NAMALWA (cell line): ENCODE measurements at regions not wholly inside any gene's neighbourhood (a gene's known extent, or its start where the extent isn't known, plus 50 kb on each side); places are given as distances from the start of the nearest gene placed in this dataset.
"Not testable (repeated sequence)": the region's sequence is repeated elsewhere in the genome, so short reads cannot be mapped to it uniquely, and the experiment has no call there.

Source experiments
- DNase-seq: peaks from one replicate; pipeline ENCODE4 v3.0.0-alpha.2; 2015; ENCODE audit warnings: low spot score

GRCh38 chr7:27418541-27418940 lies 175.9 kb downstream of the EVX1 start:
- no peak for DNase-seq

DNA sequence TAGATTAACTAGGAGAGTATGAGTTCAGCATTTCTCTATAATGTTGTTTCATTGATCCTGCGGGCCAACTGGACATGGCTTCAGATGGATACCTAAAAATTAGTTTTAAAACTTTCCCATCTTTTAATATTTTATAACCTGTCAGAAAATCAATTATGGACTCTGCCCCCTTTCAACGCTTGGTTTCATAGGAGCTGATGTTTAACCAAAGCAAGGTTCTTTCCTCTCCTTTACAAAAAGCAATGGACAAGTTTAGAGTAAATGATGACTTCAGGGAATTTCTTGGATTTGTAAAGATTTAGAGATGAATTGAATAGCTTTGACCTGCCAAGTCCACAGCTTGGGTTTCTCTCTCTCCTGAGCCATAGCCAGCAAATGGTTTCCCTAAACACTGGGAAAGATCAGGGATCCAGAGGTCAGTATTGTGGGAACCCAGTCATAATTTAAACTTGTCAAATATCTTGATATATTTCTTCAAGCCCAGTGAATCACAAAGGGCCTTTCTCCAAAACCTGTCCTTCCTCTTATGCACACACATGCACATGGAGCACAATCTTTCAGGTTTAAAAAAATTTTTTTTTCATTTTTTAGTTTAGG lies 177.1 kb downstream of the EVX1 start:
- DNase-seq, result no peak

- DNase-seq, result no peak
Measured at GRCh38 chr7:27420702-27421101, 178.1 kb downstream of the EVX1 start.

- DNase-seq, result no peak
Measured at GRCh38 chr7:27423290-27423689, 180.7 kb downstream of the EVX1 start.

DNA sequence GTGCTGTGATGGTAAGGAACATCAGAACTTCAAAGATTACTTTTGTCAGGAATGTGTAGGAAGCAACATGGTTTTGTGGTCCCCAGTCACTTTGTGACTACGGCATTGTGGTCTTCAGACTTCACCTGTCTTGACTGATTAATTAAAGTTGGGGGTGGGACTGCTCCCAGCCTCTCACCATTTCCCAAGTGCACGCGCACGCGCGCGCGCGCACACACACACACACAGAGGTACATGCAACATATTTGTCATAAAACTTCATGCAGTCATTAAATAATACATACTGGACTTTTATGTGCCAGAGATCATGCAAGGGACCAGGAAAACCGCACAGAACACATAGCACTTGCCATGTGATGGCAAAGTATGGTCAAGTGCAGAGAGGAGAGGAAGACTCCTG lies 181.2 kb downstream of the EVX1 start:
- no peak for DNase-seq

DNA sequence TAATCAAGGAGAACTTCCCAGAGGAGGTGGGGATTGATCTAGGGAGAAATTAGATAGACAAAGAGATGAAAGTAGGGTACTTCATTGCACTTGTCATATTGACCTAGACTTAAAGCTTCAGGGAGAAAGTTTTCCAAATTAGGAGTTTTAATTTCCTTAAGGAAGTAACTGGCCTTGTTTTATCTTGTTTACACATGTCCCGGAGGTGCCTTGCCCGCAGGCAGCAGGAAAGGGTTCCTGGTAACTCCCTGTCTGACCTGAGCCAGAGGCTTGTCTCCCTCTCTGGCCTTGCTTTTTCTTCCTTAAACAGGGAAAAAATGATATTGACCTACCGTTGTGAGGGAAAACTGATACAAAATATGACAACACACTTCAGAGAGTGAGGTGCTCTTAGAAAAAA lies 181.6 kb downstream of the EVX1 start:
- no peak for DNase-seq

- peak; percentile 28 for DNase-seq
Measured at GRCh38 chr7:27424749-27425148, 182.1 kb downstream of the EVX1 start.

DNA sequence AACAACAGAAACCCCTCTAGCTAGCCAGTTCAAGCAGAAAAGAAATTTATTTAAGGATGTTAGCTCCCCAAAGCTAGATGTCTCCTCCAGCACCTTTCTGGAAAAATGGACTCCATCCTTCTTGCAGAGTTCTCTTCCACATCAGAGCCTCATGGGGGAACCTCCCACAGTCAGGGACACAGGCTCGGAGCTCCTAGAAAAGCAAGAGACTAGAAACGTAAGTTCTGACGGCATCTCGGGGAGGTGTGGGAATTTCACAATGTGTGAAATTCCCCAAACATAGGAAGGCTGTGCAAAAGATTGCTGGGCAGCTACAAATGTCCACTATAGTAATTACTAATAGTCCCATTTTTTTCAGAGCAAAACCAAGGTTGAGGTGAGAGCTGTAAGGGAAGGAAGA lies 184.8 kb downstream of the EVX1 start:
- DNase-seq, result no peak

GRCh38 chr7:27430105-27430504 lies 187.5 kb downstream of the EVX1 start:
- peak; percentile 36 for DNase-seq

DNA sequence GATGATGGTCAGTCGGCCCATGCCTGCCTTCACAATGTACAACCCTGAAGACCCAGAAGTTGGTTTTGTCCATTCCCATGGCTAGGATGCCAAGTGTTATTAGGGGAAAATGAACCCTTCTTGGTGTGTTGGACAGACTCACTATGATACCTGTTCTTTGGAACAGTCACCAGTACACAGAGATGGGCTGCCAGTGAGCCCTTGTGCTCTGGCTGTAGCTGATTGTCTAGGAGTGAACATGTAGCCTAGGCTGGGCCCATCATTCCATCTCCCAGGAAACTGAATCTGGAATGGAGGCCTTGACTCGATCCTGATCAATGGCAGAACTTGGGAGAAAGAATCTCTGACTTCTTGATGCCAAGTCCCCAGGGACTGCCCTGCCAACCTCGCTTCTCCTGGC lies 188.9 kb downstream of the EVX1 start:
- no peak for DNase-seq

- DNase-seq, result no peak
Measured at GRCh38 chr7:27433581-27433980, 191.0 kb downstream of the EVX1 start.

DNA sequence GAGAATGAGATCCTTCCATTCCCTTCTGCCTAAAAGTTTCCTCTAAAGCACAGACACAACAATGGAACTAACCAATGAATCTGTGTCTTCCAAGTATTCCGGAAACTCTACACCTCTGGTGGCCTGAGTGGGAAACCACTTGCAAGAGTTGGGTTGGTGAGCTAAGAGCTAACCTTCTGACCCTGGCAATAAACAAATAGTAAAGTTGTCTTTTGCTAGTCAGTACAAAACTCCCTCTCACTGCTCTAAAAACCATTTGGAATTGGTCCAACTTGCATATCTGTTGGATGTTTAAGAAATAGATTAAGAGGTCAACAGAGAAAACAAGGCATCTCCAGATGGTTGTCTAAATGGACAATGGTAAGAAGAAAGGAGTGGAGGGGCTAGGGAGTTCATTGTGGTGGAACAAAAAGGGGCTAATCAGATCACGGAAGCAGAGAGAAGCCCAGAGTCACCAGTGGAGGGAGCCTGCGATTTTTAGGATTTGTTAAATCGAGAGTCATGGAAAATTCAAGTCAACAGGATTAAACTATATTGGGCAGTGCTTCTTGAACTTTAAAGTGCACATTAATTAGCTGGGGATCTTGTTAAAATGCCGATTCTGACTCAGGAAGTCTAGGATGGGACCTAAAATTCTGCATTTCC lies 192.3 kb downstream of the EVX1 start:
- DNase-seq, result no peak

DNA sequence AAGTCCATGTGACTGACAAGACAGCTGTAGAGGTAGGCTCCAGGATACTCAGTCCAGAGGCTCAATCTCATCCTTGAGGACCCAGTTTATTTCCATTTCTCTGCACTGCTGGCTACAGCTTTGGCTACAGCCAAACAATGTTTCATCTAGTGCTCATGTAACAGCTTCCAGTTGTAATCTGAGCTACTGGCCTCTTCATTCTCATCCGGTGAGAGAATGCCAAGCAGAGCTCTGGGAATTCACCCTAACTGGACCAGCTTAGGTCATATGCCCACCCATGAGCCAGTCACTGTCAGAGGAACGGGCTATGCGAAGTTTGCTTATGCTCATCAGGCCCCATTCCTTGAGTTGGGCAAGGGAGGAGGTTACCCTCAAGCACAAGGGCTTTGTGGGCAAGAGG lies 192.9 kb downstream of the EVX1 start:
- DNase-seq, result no peak

GRCh38 chr7:27438881-27439589 lies 196.4 kb downstream of the EVX1 start:
- DNase-seq, result no peak

GRCh38 chr7:27442455-27442854 lies 199.9 kb downstream of the EVX1 start:
- no peak for DNase-seq

DNA sequence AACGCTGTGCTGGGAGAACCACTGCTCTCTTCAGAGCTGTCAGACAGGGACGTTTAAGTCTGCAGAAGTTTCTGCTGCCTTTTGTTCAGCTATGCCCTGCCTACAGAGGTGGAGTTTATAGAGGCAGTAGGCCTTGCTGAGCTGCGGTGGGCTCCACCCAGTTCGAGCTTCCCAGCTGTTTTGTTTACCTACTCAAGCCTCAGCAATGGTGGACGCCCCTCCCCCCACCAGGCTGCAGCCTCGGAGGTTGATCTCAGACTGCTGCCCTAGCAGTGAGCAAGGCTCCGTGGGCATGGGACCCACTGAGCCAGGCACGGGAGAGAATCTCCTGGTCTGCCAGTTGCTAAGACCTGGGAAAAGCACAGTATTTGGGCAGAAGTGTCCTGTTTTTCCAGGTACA lies 206.4 kb downstream of the EVX1 start:
- DNase-seq, result not testable (repeated sequence)

- DNase-seq, result no peak
Measured at GRCh38 chr7:27453702-27454405, 208.8 kb downstream of the HIBADH start.

DNA sequence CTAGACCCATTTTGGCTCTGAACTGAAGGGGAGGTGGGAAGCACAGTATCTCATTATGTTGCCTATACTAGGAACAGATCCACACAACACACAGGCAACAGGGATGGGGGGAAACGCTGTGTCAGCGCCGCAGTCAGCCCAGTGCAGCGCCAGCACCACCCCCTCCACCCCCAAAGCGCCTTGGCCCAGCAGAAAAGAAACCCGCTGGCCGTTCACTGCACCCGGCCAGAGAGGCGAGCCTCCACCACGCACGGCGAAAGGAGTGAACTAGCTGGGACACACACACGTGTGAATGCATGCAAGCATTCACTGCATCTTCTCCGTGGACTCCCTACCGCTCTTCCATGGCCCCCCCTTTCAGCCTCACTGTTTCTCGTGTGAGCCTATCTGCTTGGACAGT lies 205.6 kb downstream of the HIBADH start:
- not testable (repeated sequence) for DNase-seq

DNA sequence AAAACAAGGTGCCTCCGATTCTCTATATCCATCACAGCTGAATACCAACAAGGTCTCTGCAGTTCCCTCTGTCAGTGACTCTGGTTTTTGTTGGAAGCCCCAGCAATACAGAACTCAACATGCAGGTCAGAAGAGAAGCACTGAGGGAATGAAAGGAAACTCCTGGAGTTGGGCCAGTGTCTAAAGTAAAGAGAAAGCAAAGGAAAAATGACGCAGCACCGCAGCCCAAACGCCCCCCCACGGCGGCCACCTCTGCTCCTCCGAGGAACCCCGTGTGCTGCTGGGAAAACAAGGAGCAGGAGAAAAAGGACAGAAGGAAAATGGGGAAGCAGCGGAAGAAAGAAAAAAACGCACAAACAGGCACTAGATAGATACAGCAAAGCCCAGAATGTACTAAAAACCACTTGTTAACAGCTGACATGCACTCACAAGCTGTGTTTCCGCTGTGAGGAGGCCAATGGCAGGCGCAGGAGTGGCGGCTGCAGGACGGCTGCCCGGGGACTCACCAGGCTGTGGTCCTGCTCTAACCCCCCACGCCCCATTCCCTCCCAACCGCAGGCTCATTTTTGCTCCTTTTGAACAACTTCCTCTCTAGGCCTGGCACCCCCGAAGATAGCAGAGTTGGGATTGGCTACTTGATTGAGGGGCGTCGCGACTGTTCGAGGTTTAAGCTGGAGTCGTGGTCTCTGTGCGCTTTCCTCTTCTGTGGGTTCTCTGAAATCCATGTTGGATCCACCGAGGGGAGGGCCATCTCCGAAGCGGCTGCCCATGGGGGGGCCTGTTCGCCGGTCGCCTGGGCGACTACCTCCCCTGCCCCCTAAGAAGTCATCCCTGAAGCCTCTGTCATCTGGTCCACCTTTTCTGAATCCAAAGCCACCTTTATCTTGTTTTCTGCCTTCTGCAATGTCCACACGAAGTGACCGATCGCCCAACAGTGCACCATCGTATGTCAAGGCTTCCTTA lies 204.8 kb downstream of the HIBADH start:
- not testable (repeated sequence) for DNase-seq

GRCh38 chr7:27459021-27459730 lies 203.5 kb downstream of the HIBADH start:
- DNase-seq, result no peak

- no peak for DNase-seq
Measured at GRCh38 chr7:27459731-27460053, 203.0 kb downstream of the HIBADH start.
